ENCODE measurements at regions not wholly inside any gene's neighbourhood (a gene's known extent, or its start where the extent isn't known, plus 50 kb on each side); places are given as distances from the start of the nearest gene placed in this dataset.
"Not testable (repeated sequence)": the region's sequence is repeated elsewhere in the genome, so short reads cannot be mapped to it uniquely, and the experiment has no call there.

DNA sequence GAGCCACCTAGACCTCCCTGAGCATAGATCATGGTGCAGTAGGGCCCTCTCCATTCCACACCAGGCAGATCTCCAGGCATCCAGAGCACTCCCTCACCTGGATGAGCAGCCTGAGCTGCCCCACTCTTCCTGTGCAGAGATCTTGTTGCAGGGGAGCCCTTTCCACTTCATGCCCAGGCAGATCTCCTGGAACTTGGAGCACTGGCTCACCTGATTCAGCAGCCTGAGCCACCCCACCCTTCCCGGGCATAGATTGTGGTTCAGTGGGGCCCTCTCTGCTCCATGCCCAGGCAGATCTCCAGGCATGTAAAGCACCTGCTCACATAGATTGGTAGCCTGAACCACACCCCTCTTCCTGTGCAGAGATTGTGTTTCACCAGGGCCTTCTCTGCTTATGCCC lies 78.0 kb downstream of the SEC16B start:
- DNase-seq, result no peak

DNA sequence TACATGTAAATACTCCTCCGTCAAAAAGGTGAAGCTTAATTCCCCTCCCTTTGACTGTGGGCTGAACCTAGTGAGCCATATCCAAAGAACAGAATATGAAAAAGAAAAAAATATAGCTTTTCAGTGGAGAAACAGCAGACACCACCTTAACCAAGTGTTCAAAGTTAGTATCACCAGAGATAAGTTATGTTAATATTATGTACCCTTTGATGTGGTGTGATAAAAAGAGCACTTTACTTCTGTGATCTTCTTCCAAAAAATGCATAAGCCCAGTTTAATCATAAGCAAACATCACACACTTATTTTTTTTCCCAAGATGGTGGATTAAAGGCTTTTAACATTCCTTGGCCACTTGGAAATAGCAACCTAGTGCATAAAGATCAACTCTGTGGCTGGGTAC lies 79.4 kb downstream of the SEC16B start:
- no peak for DNase-seq

GRCh38 chr1:177884479-177885021 lies 85.3 kb downstream of the SEC16B start:
- no peak for DNase-seq

DNA sequence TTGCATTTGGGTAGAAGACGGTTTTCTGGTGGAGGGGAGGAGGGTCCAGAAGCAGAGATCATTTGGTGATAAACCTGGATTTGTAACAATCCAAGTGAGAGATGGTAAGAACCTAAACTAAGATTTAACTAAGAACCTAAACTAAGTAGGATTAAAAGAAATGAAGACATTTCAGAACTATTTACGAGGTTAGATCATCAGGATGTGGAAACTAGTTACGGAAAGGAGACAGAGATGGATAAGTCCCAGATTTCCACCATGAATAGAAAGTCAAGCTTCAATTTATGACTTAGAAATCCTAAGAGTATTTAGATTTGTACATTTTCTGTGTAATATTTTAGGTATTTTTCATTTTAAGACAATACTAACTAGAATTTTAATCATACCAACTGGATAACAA lies 86.3 kb downstream of the SEC16B start:
- DNase-seq, result no peak

DNA sequence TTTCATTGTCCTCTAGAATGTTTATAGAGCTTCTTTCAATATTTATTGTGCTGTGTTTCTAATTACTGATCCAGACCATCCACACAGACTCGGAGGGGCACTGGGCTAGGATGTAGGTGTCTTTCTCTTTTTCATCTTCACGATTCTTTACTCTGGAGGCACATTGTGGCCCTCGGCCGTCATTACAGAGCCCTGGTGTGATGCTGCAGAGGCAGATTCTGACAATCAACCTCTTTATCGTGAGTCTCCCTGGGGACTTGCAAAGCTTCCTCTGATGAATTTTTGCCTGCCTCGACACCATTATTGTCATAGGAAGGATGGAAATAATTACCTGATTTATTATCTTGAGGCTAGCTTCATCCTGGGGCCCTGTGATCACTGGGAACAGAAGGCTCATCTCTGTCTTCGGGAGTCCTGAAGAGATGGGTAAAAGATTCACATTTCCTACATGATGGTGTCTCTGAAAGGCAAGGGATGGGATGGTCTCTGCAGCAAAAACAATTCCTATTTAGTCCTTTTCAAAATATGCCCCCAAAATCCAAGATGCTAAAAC lies 89.4 kb downstream of the SEC16B start:
- DNase-seq, result no peak

GRCh38 chr1:177877086-177877485 lies 92.8 kb downstream of the SEC16B start:
- DNase-seq, result no peak

DNA sequence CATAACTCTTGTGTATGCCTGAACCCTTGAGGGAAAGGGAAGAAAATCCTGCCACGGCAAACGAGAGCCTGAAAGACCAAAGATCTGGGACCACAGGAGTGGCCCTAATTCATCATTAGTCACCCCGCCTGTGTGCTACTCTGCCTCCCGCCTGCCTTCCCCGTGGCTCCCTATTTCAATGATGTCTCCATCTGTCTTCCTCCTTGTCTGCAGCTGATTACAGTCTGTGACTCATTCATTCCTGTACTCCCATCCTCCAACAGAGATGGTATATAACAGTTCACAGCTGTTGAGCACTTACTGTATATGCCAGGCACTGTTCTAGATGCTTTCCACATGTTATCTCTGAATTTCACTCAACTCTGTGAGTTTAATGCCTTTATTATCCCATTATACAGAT lies 96.6 kb downstream of the SEC16B start:
- no peak for DNase-seq

GRCh38 chr1:177872308-177872900 lies 97.5 kb downstream of the SEC16B start:
- no peak for DNase-seq

DNA sequence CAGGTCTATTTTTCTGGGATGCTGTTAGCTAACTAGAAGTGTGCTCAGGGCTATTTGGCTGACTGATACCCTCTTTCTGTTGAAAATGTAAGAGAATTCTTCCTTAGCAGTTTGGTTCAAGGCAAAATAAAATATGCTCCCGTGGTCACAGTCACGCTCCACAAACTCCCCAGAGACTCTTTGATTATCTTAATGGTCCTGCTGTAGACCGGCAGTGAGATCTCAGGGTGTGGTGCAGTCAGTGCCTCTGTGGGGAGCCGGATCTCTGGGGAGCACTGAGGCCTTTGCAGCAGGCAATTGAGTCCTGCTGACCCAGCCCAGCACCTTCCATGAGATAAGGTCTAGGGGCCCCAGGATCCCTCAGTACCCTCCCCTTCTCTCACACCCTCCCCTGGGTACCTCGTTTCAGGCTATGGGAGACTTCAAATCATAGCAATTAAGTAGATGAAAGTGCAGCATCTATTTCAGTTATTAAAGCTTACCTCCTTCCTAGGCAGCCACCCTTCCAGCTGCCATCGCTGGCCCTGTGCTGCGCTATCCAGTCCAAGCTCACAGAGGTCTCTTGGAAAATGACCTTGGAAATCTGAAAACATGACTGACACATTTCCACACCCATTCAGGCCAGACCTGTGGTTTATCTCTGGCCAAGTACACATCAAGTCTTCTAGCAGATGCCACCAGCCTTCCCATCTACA lies 98.1 kb downstream of the SEC16B start:
- no peak for DNase-seq

- no peak for DNase-seq
These were observed 100.3 kb downstream of the SEC16B start for GRCh38 chr1:177869586-177869985.

DNA sequence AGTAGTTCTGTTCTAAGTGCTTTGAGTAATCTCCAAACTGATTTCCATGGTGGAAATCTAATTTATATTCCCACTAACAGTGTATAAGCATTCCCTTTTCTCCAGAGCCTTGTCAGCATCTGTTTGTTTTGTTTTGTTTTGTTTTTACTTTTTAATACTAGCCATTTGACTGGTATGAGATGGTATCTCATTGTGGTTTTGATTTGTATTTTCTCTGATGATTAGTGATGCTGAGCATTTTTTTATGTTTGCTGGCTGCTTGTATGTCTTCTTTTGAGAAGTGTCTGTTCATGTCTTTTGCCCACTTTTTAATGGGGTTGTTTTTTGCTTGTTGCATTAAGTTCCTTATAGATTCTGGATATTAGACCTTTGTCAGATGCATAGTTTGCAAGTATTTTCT lies 100.8 kb downstream of the SEC16B start:
- not testable (repeated sequence) for DNase-seq

GRCh38 chr1:177865807-177866206 lies 104.1 kb downstream of the SEC16B start:
- DNase-seq, result no peak

GRCh38 chr1:177864538-177865305 lies 105.1 kb downstream of the SEC16B start:
- no peak for DNase-seq

DNA sequence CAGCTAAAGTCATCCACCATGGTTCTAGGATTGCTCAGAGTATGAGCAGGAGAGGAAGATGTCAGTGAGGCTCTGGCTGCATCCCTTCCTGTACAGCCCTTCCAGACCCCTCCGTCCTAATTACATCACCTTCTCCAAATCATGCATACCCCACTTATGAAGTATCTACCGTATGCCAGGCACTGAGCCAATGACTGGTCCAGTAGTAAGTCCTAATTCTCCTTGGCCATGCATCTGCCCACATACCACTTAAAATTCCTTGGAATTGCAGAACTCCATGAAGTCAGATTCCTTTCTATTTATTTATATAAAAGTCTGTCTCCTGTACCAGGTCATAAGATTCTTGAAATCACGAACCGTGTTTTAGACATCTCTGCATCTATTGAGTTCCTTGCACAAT lies 106.1 kb downstream of the SEC16B start:
- no peak for DNase-seq

GRCh38 chr1:177862916-177863315 lies 106.9 kb downstream of the SEC16B start:
- no peak for DNase-seq

DNA sequence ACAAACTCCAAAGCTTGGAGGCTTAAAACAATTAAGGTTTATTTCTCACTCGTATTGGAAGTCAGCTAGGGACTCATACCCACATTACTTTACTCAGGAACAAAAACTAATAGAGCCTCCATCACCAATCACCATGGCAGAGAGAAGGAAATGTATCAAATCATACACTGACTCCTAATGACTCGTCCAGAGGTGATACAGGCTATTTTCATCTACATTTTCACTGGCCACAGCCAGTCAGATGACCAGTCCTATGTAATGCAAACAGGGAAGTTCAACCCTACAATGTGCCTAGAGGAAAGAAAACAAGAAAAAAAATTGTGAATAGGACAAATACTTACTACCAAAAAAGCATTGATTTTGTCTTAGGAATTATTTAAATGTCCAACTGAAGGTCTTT lies 110.3 kb downstream of the SEC16B start:
- DNase-seq, result no peak

GRCh38 chr1:177858332-177858821 lies 111.5 kb downstream of the SEC16B start:
- DNase-seq, result peak; percentile 48

DNA sequence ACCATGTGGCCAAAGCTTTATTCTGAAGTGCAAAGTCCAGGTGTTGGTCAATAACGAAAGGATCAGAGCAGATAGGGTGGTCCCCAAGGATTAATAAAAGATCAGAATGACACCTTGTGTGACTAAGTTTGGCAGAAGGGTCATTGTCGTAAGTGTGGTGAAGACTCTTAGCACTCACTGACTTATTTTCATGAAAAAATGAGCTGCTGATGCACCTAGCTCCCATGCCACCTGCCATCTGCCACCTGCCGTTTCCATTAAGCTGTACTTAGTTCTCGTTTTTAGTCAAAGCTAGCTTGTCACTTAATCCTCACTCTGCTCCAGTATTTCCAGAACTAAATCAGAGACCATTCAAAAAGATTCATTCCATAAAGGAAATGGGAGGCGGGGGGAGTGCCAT lies 112.6 kb downstream of the SEC16B start:
- no peak for DNase-seq

DNA sequence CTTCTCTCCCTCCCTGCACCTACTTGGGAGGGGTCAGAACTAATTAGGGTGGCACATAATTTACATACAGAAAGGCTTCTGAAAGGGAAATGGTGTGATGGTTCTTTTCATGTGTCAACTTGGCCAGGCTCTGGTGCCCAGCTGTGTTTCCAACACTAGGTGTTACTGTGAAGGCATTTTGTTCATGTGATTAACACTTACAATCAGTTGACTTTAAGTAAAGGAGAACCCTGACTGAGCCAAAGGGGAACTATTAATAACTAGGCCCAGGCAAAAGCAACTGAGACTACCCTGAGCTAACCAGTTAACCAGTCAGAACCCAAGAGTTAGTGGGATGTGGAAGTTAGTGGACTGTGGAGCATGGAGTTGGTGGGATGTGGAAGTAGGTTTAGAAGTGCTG lies 114.9 kb downstream of the SEC16B start:
- no peak for DNase-seq

- DNase-seq, result no peak
These were observed 120.1 kb downstream of the SEC16B start for GRCh38 chr1:177849579-177850290.

- DNase-seq, result no peak
These were observed 120.7 kb downstream of the SEC16B start for GRCh38 chr1:177849130-177849529.

DNA sequence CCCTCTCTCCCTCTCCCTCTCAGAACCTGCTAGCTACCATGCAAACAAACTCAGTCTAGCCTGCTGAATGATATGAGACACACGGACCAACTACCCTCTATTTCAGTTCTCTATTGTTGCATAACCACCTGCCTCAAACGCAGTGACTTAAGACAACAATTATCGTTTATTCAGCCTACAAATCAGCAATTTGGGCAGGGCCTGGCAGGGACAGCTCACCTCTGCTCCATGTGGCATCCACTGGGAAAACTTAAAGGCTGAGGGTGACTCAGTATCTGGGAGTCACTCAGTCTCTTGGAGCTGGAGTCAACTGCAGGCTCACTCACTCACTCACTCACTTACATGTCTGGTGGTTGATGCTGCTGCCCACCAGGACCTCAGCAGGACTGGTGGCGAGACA lies 121.3 kb downstream of the SEC16B start:
- no peak for DNase-seq
